Mesendoderm (in vitro differentiated cells): ENCODE measurements at regions not wholly inside any gene's neighbourhood (a gene's known extent, or its start where the extent isn't known, plus 50 kb on each side); places are given as distances from the start of the nearest gene placed in this dataset.

Source experiments
- DNase-seq: peaks from one replicate; pipeline ENCODE4 v3.0.0; 2013
- H2AK5ac ChIP-seq: 2 replicates; pipeline ENCODE4 v1.6.1; 2013; ENCODE audit warnings: low read length, inconsistent platforms
- H2BK120ac ChIP-seq: 2 replicates; pipeline ENCODE4 v1.6.1; 2013; ENCODE audit warnings: low read depth, mild to moderate bottlenecking, low read length, moderate library complexity, mixed read lengths
- H2BK15ac ChIP-seq: replicated peaks from 2 replicates; pipeline ENCODE4 v1.6.1; 2013; ENCODE audit warnings: low read depth, mild to moderate bottlenecking, moderate library complexity
- H2BK5ac ChIP-seq: 2 replicates; pipeline ENCODE4 v1.6.1; 2013; ENCODE audit warnings: low read length, inconsistent platforms
- H3K18ac ChIP-seq: 2 replicates; pipeline ENCODE4 v1.6.1; 2013; ENCODE audit warnings: mild to moderate bottlenecking, low read length, mixed read lengths
- H3K23ac ChIP-seq: one replicate; pipeline ENCODE4 v1.6.1; 2013; ENCODE audit warnings: low read length
- H3K27ac ChIP-seq: 2 replicates; pipeline ENCODE4 v1.5.1; 2013; ENCODE audit warnings: low read depth, mild to moderate bottlenecking, inconsistent platforms, low read length, moderate library complexity
- H3K27me3 ChIP-seq: 2 replicates; pipeline ENCODE4 v1.6.1; 2013; ENCODE audit warnings: low read length, control low read depth, mild to moderate bottlenecking, inconsistent platforms; ENCODE audit not compliant: insufficient read depth, poor library complexity
- H3K36me3 ChIP-seq: 2 replicates; pipeline ENCODE4 v1.6.1; 2013; ENCODE audit warnings: low read length, inconsistent platforms; ENCODE audit not compliant: control insufficient read depth, insufficient read depth
- H3K4ac ChIP-seq: one replicate; pipeline ENCODE4 v1.6.1; 2013; ENCODE audit warnings: low read depth, mild to moderate bottlenecking, low read length, moderate library complexity
- H3K4me1 ChIP-seq: 2 replicates; pipeline ENCODE4 v1.6.1; 2013; ENCODE audit warnings: low read depth, low read length, inconsistent platforms; ENCODE audit not compliant: control insufficient read depth
- H3K4me2 ChIP-seq: 2 replicates; pipeline ENCODE4 v1.6.1; 2013; ENCODE audit warnings: low read length
- H3K4me3 ChIP-seq: 2 replicates; pipeline ENCODE4 v1.5.1; 2013; ENCODE audit warnings: mild to moderate bottlenecking, low read length
- H3K56ac ChIP-seq: one replicate; pipeline ENCODE4 v1.6.1; 2013; ENCODE audit warnings: low read length
- H3K79me1 ChIP-seq: 2 replicates; pipeline ENCODE4 v1.6.1; 2013; ENCODE audit warnings: low read length, inconsistent platforms
- H3K79me2 ChIP-seq: 2 replicates; pipeline ENCODE4 v1.6.1; 2013; ENCODE audit warnings: mild to moderate bottlenecking, low read length; ENCODE audit not compliant: control insufficient read depth, insufficient read depth
- H3K9ac ChIP-seq: 2 replicates; pipeline ENCODE4 v1.6.1; 2013; ENCODE audit warnings: low read length, inconsistent platforms
- H4K5ac ChIP-seq: one replicate; pipeline ENCODE4 v1.6.1; 2013; ENCODE audit warnings: low read length
- H4K8ac ChIP-seq: one replicate; pipeline ENCODE4 v1.6.1; 2013; ENCODE audit warnings: low read depth, mild to moderate bottlenecking, control low read depth, low read length, moderate library complexity
- WGBS: extraction: QIAGEN DNeasy Blood & Tissue Kit; methylation state at CpG from one replicate; pipeline ENCODE4 v1.1.7; 2013; ENCODE audit warnings: low lambda C conversion rate, missing lambda C conversion rate; ENCODE audit not compliant: insufficient coverage; ENCODE audit errors: extremely low coverage; 5-methylcytosine and 5-hydroxymethylcytosine counted together

DNA sequence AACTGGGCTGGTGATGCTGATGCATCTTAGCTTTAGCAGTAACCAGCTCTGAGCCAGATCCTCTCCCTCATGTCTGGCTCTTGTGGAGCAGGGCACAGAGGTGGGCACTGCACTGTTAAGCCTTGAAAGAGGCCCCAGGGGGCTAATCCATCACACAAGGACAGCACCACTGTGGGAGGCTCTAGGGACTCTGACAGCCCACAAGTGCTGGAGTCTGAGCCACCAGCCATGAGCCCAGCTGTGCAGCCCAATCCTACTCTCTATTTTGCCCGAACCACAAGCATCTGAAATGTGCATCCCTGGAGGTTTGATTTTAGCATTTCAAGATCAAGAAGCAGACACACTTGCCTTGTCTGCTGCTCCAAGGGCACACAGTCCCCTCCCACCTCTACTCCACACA is 407.1 kb upstream of the TRPC7 start:
- Histone ChIP-seq H2BK120ac (no peak overlapping the region), H3K36me3 (no peaks in the 10 kb centered on the region), H3K23ac (no peak overlapping the region), H2AK5ac (no peak overlapping the region), H4K8ac (no peak overlapping the region), H3K56ac (no peak overlapping the region), H3K9ac (no peak overlapping the region), H4K5ac (no peak overlapping the region), H3K79me2 (no peaks in the 10 kb centered on the region), H3K4me2 (no peak overlapping the region), H3K4me3 (no peak overlapping the region), H3K18ac (no peak overlapping the region), H2BK5ac (no peak overlapping the region), H3K27ac (no peak overlapping the region), H3K79me1 (no peaks in the 10 kb centered on the region), H3K4ac (no peak overlapping the region), H3K27me3 (no peaks in the 10 kb centered on the region), H3K4me1 (peaks cover 4% of the 10 kb centered on the region), H2BK15ac (no peak overlapping the region)
- WGBS, result no CpG with 5 or more reads among the region's 1 CpG
- DNase-seq, result no peak

DNA sequence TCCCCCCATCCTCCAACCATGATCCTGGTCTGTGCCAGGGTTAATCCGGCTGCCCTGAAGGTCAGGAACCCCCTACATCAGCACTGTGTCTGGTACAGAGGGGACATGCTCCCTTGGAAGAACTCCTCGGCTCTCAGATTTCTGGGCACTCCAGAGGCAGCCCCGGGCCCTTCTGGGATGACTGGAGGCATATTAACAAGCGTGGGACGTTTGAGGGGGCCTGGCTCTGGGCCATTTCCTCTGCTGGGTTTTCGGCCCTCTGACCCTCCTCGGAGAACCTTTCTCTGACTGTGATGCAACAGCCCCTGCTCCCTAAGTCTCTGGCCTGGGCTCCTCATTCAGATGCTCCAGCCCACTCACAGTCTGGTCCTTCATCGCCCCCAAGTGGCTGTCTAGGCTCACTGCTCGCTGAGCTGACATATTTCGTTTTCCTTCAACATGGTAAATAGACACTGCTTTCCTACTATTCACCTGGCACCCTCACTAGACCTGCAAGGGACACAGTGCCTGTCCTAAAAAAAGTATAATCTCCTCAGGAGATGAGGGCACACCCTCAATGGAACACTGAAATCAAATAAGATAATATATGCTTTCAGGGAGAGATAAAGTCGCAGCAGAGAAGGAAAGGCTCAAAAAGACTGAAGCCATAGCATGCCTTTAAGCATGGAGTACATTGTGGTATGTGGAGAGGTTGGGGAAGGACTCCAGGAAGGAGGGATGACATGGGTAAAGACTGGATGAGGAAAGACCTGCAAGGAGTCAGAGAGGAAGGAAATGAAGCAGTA is 404.7 kb upstream of the TRPC7 start:
- Histone ChIP-seq H3K56ac (peak overlapping the region; percentile 50), H3K27me3 (no peaks in the 10 kb centered on the region), H2BK120ac (no peak overlapping the region), H3K4ac (peak overlapping the region; percentile 78), H4K8ac (no peak overlapping the region), H3K79me2 (no peaks in the 10 kb centered on the region), H4K5ac (no peak overlapping the region), H3K79me1 (no peaks in the 10 kb centered on the region), H2AK5ac (no peak overlapping the region), H3K36me3 (no peaks in the 10 kb centered on the region), H3K27ac (no peak overlapping the region), H3K4me3 (no peak overlapping the region), H2BK5ac (peak overlapping the region; percentile 6), H3K4me2 (no peak overlapping the region), H2BK15ac (no peak overlapping the region), H3K4me1 (peaks cover 4% of the 10 kb centered on the region), H3K9ac (no peak overlapping the region), H3K23ac (no peak overlapping the region), H3K18ac (peak overlapping the region; percentile 46)
- no CpG with 5 or more reads among the region's 11 CpGs for WGBS
- DNase-seq, result peak; percentile 90

DNA sequence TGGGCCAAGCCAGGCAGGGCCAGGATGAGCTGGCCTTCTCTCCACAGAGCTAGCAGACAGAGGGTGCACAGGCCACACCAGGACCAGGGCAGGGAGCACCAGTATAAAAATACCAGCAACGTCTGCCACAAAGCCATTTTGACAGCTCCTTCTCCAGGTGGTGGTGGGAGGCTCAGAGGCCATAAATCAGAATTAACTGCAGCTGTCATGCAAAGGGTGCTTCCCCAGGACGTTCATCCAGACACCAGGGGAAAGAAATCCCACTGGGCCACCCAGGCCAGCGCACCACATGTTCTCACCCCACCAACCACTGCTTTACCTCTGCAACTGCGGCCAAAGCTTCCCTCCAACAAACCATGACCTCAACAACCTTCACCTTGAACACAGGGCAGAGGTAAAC is 403.7 kb upstream of the TRPC7 start:
- Histone ChIP-seq H2AK5ac (peak overlapping the region; percentile 55), H3K9ac (no peak overlapping the region), H3K27me3 (no peaks in the 10 kb centered on the region), H2BK5ac (peak overlapping the region; percentile 14), H4K8ac (no peak overlapping the region), H3K56ac (peak overlapping the region; percentile 46), H3K36me3 (no peaks in the 10 kb centered on the region), H2BK15ac (no peak overlapping the region), H3K79me2 (no peaks in the 10 kb centered on the region), H2BK120ac (no peak overlapping the region), H3K79me1 (no peaks in the 10 kb centered on the region), H4K5ac (no peak overlapping the region), H3K4me1 (peaks cover 4% of the 10 kb centered on the region), H3K27ac (no peak overlapping the region), H3K4ac (peak overlapping the region; percentile 78), H3K18ac (peak overlapping the region; percentile 15), H3K4me2 (no peak overlapping the region), H3K4me3 (no peak overlapping the region), H3K23ac (no peak overlapping the region)
- DNase-seq, result no peak
- no CpG with 5 or more reads among the region's 4 CpGs for WGBS

DNA sequence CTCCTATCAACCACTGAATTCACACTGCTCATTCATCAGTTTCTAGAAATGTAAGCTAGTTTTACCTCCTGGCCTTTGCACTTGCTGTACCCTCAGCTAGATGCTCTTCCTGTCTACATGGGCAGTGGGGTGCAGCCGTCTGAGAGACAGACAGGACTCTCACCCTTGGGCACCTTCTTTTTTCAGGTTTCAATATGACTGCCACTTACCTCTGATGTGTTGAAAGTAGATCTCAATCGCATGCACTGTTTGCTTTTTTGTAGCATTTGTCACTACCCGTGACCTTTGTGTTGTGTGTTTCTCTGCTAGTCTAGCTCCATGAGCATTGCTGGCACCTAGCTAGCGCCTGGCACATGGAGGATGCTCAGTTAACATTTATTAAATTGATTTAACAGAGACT is 403.1 kb upstream of the TRPC7 start:
- no peak overlapping the region for H4K8ac ChIP-seq
- H2BK15ac ChIP-seq, result no peak overlapping the region
- no peaks in the 10 kb centered on the region for H3K27me3 ChIP-seq
- H3K56ac ChIP-seq, result no peak overlapping the region
- DNase-seq, result no peak
- no peak overlapping the region for H3K18ac ChIP-seq
- H3K4me1 ChIP-seq, result peaks cover 4% of the 10 kb centered on the region
- H2BK5ac ChIP-seq, result no peak overlapping the region
- no CpG with 5 or more reads among the region's 4 CpGs for WGBS
- H4K5ac ChIP-seq, result no peak overlapping the region
- H2BK120ac ChIP-seq, result no peak overlapping the region
- no peaks in the 10 kb centered on the region for H3K79me2 ChIP-seq
- H3K27ac ChIP-seq, result no peak overlapping the region
- no peak overlapping the region for H3K4me2 ChIP-seq
- H3K4me3 ChIP-seq, result no peak overlapping the region
- H2AK5ac ChIP-seq, result no peak overlapping the region
- H3K4ac ChIP-seq, result no peak overlapping the region
- H3K9ac ChIP-seq, result no peak overlapping the region
- H3K36me3 ChIP-seq, result no peaks in the 10 kb centered on the region
- no peak overlapping the region for H3K23ac ChIP-seq
- no peaks in the 10 kb centered on the region for H3K79me1 ChIP-seq

DNA sequence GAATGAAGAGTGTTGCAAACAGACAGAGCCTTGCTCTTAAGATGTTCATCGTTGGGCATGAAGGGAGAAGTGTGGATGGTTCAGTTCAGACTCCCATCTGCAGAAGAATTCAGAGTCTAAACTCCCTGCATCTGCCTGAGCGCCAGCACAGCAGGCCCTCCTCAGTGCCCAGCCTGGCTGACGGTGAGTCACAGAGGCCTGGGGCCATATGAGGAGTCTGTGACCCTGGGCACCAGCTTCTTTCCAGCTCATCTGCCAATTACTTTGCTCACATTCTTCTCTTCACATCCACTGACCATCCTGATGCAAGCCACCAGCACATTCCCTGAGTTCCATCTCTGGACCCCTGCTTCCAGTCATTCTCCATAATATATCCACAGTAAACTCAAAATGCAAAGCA is 401.1 kb upstream of the TRPC7 start:
- Histone ChIP-seq H3K36me3 (no peaks in the 10 kb centered on the region), H3K23ac (no peak overlapping the region), H3K4me1 (peaks cover 2% of the 10 kb centered on the region), H3K27me3 (no peaks in the 10 kb centered on the region), H4K8ac (no peak overlapping the region), H3K4ac (no peak overlapping the region), H3K27ac (no peak overlapping the region), H2AK5ac (no peak overlapping the region), H4K5ac (no peak overlapping the region), H3K18ac (no peak overlapping the region), H2BK15ac (no peak overlapping the region), H2BK120ac (no peak overlapping the region), H3K4me3 (no peak overlapping the region), H3K79me2 (no peaks in the 10 kb centered on the region), H3K56ac (no peak overlapping the region), H3K9ac (no peak overlapping the region), H3K4me2 (no peak overlapping the region), H3K79me1 (no peaks in the 10 kb centered on the region), H2BK5ac (no peak overlapping the region)
- DNase-seq, result peak; percentile 42
- WGBS, result no CpG with 5 or more reads among the region's 3 CpGs

DNA sequence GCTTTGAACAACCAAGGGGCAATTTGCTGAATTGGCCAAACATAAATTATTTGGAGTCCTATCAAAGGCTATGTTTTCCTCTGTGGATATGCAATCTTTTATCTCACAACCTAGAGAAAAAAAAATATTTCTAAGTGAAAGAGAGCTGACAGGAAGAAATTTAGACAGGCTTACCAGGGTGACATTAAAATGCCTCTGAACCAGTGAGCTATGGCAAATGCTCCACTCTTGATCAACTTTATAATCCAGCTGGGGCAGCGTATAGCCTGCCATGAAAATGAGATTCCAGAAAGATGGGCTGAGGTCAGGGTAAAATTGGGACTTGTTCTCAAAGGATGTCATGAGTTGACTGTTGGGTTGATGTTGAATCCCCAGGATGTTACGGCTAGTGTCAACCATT is 399.3 kb upstream of the TRPC7 start:
- H3K79me1 ChIP-seq, result no peaks in the 10 kb centered on the region
- no peak overlapping the region for H2BK15ac ChIP-seq
- no peak overlapping the region for H4K5ac ChIP-seq
- H3K18ac ChIP-seq, result no peak overlapping the region
- DNase-seq, result no peak
- H3K36me3 ChIP-seq, result no peaks in the 10 kb centered on the region
- H3K27me3 ChIP-seq, result no peaks in the 10 kb centered on the region
- no peak overlapping the region for H4K8ac ChIP-seq
- H3K79me2 ChIP-seq, result no peaks in the 10 kb centered on the region
- H3K4me2 ChIP-seq, result no peak overlapping the region
- H3K4me1 ChIP-seq, result no peaks in the 10 kb centered on the region
- no peak overlapping the region for H3K4me3 ChIP-seq
- no peak overlapping the region for H3K4ac ChIP-seq
- H2BK5ac ChIP-seq, result no peak overlapping the region
- H3K23ac ChIP-seq, result no peak overlapping the region
- no peak overlapping the region for H3K9ac ChIP-seq
- H2BK120ac ChIP-seq, result no peak overlapping the region
- H2AK5ac ChIP-seq, result no peak overlapping the region
- no peak overlapping the region for H3K27ac ChIP-seq
- H3K56ac ChIP-seq, result no peak overlapping the region
- no CpG with 5 or more reads among the region's 2 CpGs for WGBS
